CD4-positive, alpha-beta T cell treated with Interleukin-21 for 1 hour (primary cell): ENCODE measurements at regions not wholly inside any gene's neighbourhood (a gene's known extent, or its start where the extent isn't known, plus 50 kb on each side); places are given as distances from the start of the nearest gene placed in this dataset.
"Not testable (repeated sequence)": the region's sequence is repeated elsewhere in the genome, so short reads cannot be mapped to it uniquely, and the experiment has no call there.

ENCODE experiments used
- DNase-seq: peaks from one replicate; pipeline ENCODE4 v3.0.0-alpha.2; 2020

- DNase-seq: no peak
Measured at GRCh38 chr1:213324859-213325258, 273.8 kb downstream of the RPS6KC1 start.

GRCh38 chr1:213325482-213325881 is 274.4 kb downstream of the RPS6KC1 start:
- no peak for DNase-seq

GRCh38 chr1:213326281-213327016 is 275.4 kb downstream of the RPS6KC1 start:
- no peak for DNase-seq

- DNase-seq: no peak
Measured at GRCh38 chr1:213327017-213327667, 276.1 kb downstream of the RPS6KC1 start.

- DNase-seq: no peak
Measured at GRCh38 chr1:213329406-213330008, 278.5 kb downstream of the RPS6KC1 start.

- DNase-seq: no peak
Measured at GRCh38 chr1:213330281-213330680, 279.2 kb downstream of the RPS6KC1 start.

GRCh38 chr1:213331631-213332175 is 280.7 kb downstream of the RPS6KC1 start:
- no peak for DNase-seq

GRCh38 chr1:213332491-213332890 is 281.4 kb downstream of the RPS6KC1 start:
- no peak for DNase-seq

GRCh38 chr1:213333121-213333520 is 282.1 kb downstream of the RPS6KC1 start:
- no peak for DNase-seq

- DNase-seq: no peak
Measured at GRCh38 chr1:213335084-213335483, 284.0 kb downstream of the RPS6KC1 start.

- DNase-seq: no peak
Measured at GRCh38 chr1:213337025-213337678, 286.1 kb downstream of the RPS6KC1 start.

- no peak for DNase-seq
Measured at GRCh38 chr1:213340593-213340992, 289.6 kb downstream of the RPS6KC1 start.

- no peak for DNase-seq
Measured at GRCh38 chr1:213345621-213346020, 294.6 kb downstream of the RPS6KC1 start.

- no peak for DNase-seq
Measured at GRCh38 chr1:213357403-213357802, 306.4 kb downstream of the RPS6KC1 start.

GRCh38 chr1:213358368-213358767 is 307.3 kb downstream of the RPS6KC1 start:
- DNase-seq: not testable (repeated sequence)

GRCh38 chr1:213362598-213362997 is 311.6 kb downstream of the RPS6KC1 start:
- no peak for DNase-seq

GRCh38 chr1:213366141-213366831 is 315.2 kb downstream of the RPS6KC1 start:
- DNase-seq: no peak

GRCh38 chr1:213369465-213369864 is 318.4 kb downstream of the RPS6KC1 start:
- DNase-seq: no peak

- no peak for DNase-seq
Measured at GRCh38 chr1:213370523-213370922, 319.5 kb downstream of the RPS6KC1 start.

GRCh38 chr1:213371525-213371846 is 320.4 kb downstream of the RPS6KC1 start:
- DNase-seq: no peak

GRCh38 chr1:213371847-213372619 is 321.0 kb downstream of the RPS6KC1 start:
- DNase-seq: no peak

- DNase-seq: peak; percentile 24
Measured at GRCh38 chr1:213374369-213374768, 323.3 kb downstream of the RPS6KC1 start.
